HG03432 (cell line): ENCODE measurements at regions not wholly inside any gene's neighbourhood (a gene's known extent, or its start where the extent isn't known, plus 50 kb on each side); places are given as distances from the start of the nearest gene placed in this dataset.

Source experiments
- ATAC-seq: cut with Tn5 transposase; IDR thresholded peaks from one replicate; pipeline ENCODE4 v1.9.1; 2021; ENCODE audit warnings: mild to moderate bottlenecking, moderate library complexity; ENCODE audit not compliant: unreplicated experiment

GRCh38 chr2:33877348-33878016, 278.4 kb upstream of the FAM98A start:
- no peak for ATAC-seq

- ATAC-seq, result no peak
Measured at GRCh38 chr2:33873076-33873605, 274.0 kb upstream of the FAM98A start.

- ATAC-seq, result no peak
Measured at GRCh38 chr2:33859811-33860461, 260.8 kb upstream of the FAM98A start.

- ATAC-seq, result no peak
Measured at GRCh38 chr2:33859176-33859575, 260.1 kb upstream of the FAM98A start.

GRCh38 chr2:33848486-33848885, 249.4 kb upstream of the FAM98A start:
- no peak for ATAC-seq

GRCh38 chr2:33839791-33840190, 240.7 kb upstream of the FAM98A start:
- no peak for ATAC-seq

GRCh38 chr2:33836628-33837027, 237.5 kb upstream of the FAM98A start:
- ATAC-seq, result no peak

GRCh38 chr2:33835911-33836310, 236.8 kb upstream of the FAM98A start:
- no peak for ATAC-seq

GRCh38 chr2:33822964-33823363, 223.9 kb upstream of the FAM98A start:
- no peak for ATAC-seq

- peak; percentile 57 for ATAC-seq
Measured at GRCh38 chr2:33812707-33813106, 213.6 kb upstream of the FAM98A start.

GRCh38 chr2:33810046-33810835, 211.1 kb upstream of the FAM98A start:
- no peak for ATAC-seq

GRCh38 chr2:33806041-33806440, 206.9 kb upstream of the FAM98A start:
- ATAC-seq, result no peak

- no peak for ATAC-seq
Measured at GRCh38 chr2:33804155-33804554, 205.1 kb upstream of the FAM98A start.

GRCh38 chr2:33796511-33796910, 197.4 kb upstream of the FAM98A start:
- ATAC-seq, result no peak

GRCh38 chr2:33791625-33792024, 192.5 kb upstream of the FAM98A start:
- ATAC-seq, result no peak

GRCh38 chr2:33788044-33788443, 188.9 kb upstream of the FAM98A start:
- no peak for ATAC-seq

- no peak for ATAC-seq
Measured at GRCh38 chr2:33786881-33787280, 187.8 kb upstream of the FAM98A start.

- peak; percentile 95 for ATAC-seq
Measured at GRCh38 chr2:33785201-33786106, 186.4 kb upstream of the FAM98A start.

GRCh38 chr2:33784488-33784887, 185.4 kb upstream of the FAM98A start:
- ATAC-seq, result peak; percentile 6

- ATAC-seq, result no peak
Measured at GRCh38 chr2:33782395-33783230, 183.5 kb upstream of the FAM98A start.
